Nephron (organoid): ENCODE measurements at regions not wholly inside any gene's neighbourhood (a gene's known extent, or its start where the extent isn't known, plus 50 kb on each side); places are given as distances from the start of the nearest gene placed in this dataset.

Experiments used
- H3K27ac Mint-ChIP-seq, 3 experiments: 2 replicates each; pipeline ENCODE4 v1.8.0; 2020; ENCODE audit warnings: mixed read lengths in 3 of 3, mild to moderate bottlenecking in 2 of 3, moderate library complexity in 1 of 3
- H3K27me3 Mint-ChIP-seq: 2 replicates; pipeline ENCODE4 v1.8.0; 2021; ENCODE audit warnings: low read depth, mild to moderate bottlenecking, moderate library complexity, mixed read lengths
- H3K36me3 Mint-ChIP-seq: 2 replicates; pipeline ENCODE4 v1.8.0; 2020; ENCODE audit warnings: low read depth, mixed read lengths
- H3K4me1 Mint-ChIP-seq: 2 replicates; pipeline ENCODE4 v1.8.0; 2020; ENCODE audit warnings: mixed read lengths
- H3K4me3 Mint-ChIP-seq, 3 experiments: 2 replicates each; pipeline ENCODE4 v1.8.0; 2020; ENCODE audit warnings: mild to moderate bottlenecking in 3 of 3, mixed read lengths in 3 of 3, moderate library complexity in 2 of 3
- H3K9me3 Mint-ChIP-seq: 2 replicates; pipeline ENCODE4 v1.8.0; 2020; ENCODE audit warnings: mixed read lengths
- CTCF ChIP-seq, 3 experiments: fragments of 200-600 bp; sonication (generic); IDR thresholded peaks; one replicate each; pipeline ENCODE4 v1.5.0; 2021; ENCODE audit warnings: antibody characterized with exemption in 3 of 3; ENCODE audit not compliant: unreplicated experiment in 3 of 3

- Mint-ChIP-seq H3K4me3 (no peak overlapping the region), H3K9me3 (no peaks in the 10 kb centered on the region), H3K36me3 (no peaks in the 10 kb centered on the region), H3K27me3 (no peaks in the 10 kb centered on the region), H3K4me1 (no peaks in the 10 kb centered on the region), H3K27ac (no peak overlapping the region)
- no peak for TF ChIP-seq CTCF (IDR thresholded peaks at IDR 0.05; ENCODE audit: unreplicated experiment in 3 of 3)
Observed at GRCh38 chr10:56905051-56905450, 544.0 kb upstream of the ZWINT start.

- H3K4me3 Mint-ChIP-seq = no peak overlapping the region
- no peak overlapping the region for H3K27ac Mint-ChIP-seq
- no peaks in the 10 kb centered on the region for H3K4me1 Mint-ChIP-seq
- H3K27me3 Mint-ChIP-seq = no peaks in the 10 kb centered on the region
- TF ChIP-seq CTCF (IDR thresholded peaks at IDR 0.05; ENCODE audit: unreplicated experiment in 3 of 3) = no peak
- no peaks in the 10 kb centered on the region for H3K9me3 Mint-ChIP-seq
- no peaks in the 10 kb centered on the region for H3K36me3 Mint-ChIP-seq
Observed at GRCh38 chr10:56902554-56902953, 541.5 kb upstream of the ZWINT start.

- Mint-ChIP-seq H3K36me3 (no peaks in the 10 kb centered on the region), H3K4me1 (no peaks in the 10 kb centered on the region), H3K4me3 (no peak overlapping the region), H3K9me3 (peaks cover 2% of the 10 kb centered on the region), H3K27ac (no peak overlapping the region), H3K27me3 (no peaks in the 10 kb centered on the region)
- no peak for TF ChIP-seq CTCF (IDR thresholded peaks at IDR 0.05; ENCODE audit: unreplicated experiment in 3 of 3)
Observed at GRCh38 chr10:56895306-56895705, 534.2 kb upstream of the ZWINT start.

- Mint-ChIP-seq H3K36me3 (no peaks in the 10 kb centered on the region), H3K9me3 (no peaks in the 10 kb centered on the region), H3K4me1 (peaks cover 25% of the 10 kb centered on the region), H3K27me3 (no peaks in the 10 kb centered on the region), H3K4me3 (no peak overlapping the region), H3K27ac (peak overlapping the region; percentile 40 to 88 (median 74))
- no peak for TF ChIP-seq CTCF (IDR thresholded peaks at IDR 0.05; ENCODE audit: unreplicated experiment in 3 of 3)
Observed at GRCh38 chr10:56881218-56881617, 520.2 kb upstream of the ZWINT start.

- Mint-ChIP-seq H3K4me1 (peaks cover 25% of the 10 kb centered on the region), H3K27ac (peak overlapping the region; percentile 74 to 89 (median 88)), H3K4me3 (no peak overlapping the region), H3K9me3 (no peaks in the 10 kb centered on the region), H3K36me3 (no peaks in the 10 kb centered on the region), H3K27me3 (no peaks in the 10 kb centered on the region)
- no peak for TF ChIP-seq CTCF (IDR thresholded peaks at IDR 0.05; ENCODE audit: unreplicated experiment in 3 of 3)
Observed at GRCh38 chr10:56880606-56881005, 519.5 kb upstream of the ZWINT start.

GRCh38 chr10:56874950-56875349 lies 513.9 kb upstream of the ZWINT start:
- Mint-ChIP-seq H3K27me3 (no peaks in the 10 kb centered on the region), H3K36me3 (no peaks in the 10 kb centered on the region), H3K4me3 (no peak overlapping the region), H3K4me1 (peaks cover 5% of the 10 kb centered on the region), H3K9me3 (peaks cover 2% of the 10 kb centered on the region), H3K27ac (no peak overlapping the region)
- no peak for TF ChIP-seq CTCF (IDR thresholded peaks at IDR 0.05; ENCODE audit: unreplicated experiment in 3 of 3)
